GM23338 (cell line): ENCODE measurements at regions not wholly inside any gene's neighbourhood (a gene's known extent, or its start where the extent isn't known, plus 50 kb on each side); places are given as distances from the start of the nearest gene placed in this dataset.
A peak's percentile ranks its signal among the peaks of the same experiment; 100 is the strongest.

ENCODE experiments used
- ATAC-seq: fragments of 200-7000 bp; cut with Tn5 transposase; 3 replicates; pipeline ENCODE4 v1.9.1; 2020
- DNase-seq: peaks from one replicate; pipeline ENCODE4 v3.0.0-alpha.2; 2015; ENCODE audit warnings: low spot score
- H2AFZ ChIP-seq: fragments of 200-600 bp; sonication (generic); 2 replicates; pipeline ENCODE4 v1.8.0; 2016; ENCODE audit warnings: antibody characterized with exemption, mild to moderate bottlenecking, moderate library complexity
- H3F3A ChIP-seq: fragments of 200-600 bp; sonication (generic); replicated peaks from 2 replicates; pipeline ENCODE4 v1.8.0; 2017; ENCODE audit warnings: antibody characterized with exemption, mixed run types, low read depth
- H3K27ac ChIP-seq: fragments of 200-600 bp; sonication (generic); 2 replicates; pipeline ENCODE4 v1.6.1; 2016; ENCODE audit warnings: low read depth
- H3K27me3 ChIP-seq: fragments of 200-600 bp; sonication (generic); 2 replicates; pipeline ENCODE4 v1.8.0; 2016; ENCODE audit warnings: mild to moderate bottlenecking, mixed run types, moderate library complexity; ENCODE audit not compliant: insufficient read depth
- H3K36me3 ChIP-seq: fragments of 200-600 bp; sonication (generic); 2 replicates; pipeline ENCODE4 v1.8.0; 2016; ENCODE audit warnings: mild to moderate bottlenecking; ENCODE audit not compliant: insufficient read depth
- H3K4me1 ChIP-seq: fragments of 200-600 bp; sonication (generic); 2 replicates; pipeline ENCODE4 v1.8.0; 2016; ENCODE audit warnings: mild to moderate bottlenecking, moderate library complexity; ENCODE audit not compliant: insufficient read depth
- H3K4me2 ChIP-seq: fragments of 200-600 bp; sonication (generic); 2 replicates; pipeline ENCODE4 v1.7.1; 2017; ENCODE audit warnings: mixed run types
- H3K4me3 ChIP-seq: fragments of 200-600 bp; sonication (generic); 2 replicates; pipeline ENCODE4 v1.6.1; 2016; ENCODE audit warnings: mixed run types
- H3K79me2 ChIP-seq: fragments of 200-600 bp; sonication (generic); replicated peaks from 2 replicates; pipeline ENCODE4 v1.8.0; 2017; ENCODE audit warnings: mild to moderate bottlenecking; ENCODE audit not compliant: insufficient read depth
- H3K9me2 ChIP-seq: fragments of 200-600 bp; sonication (generic); 2 replicates; pipeline ENCODE4 v1.8.0; 2017; ENCODE audit not compliant: insufficient read depth
- H4K20me1 ChIP-seq: fragments of 200-600 bp; sonication (generic); replicated peaks from 2 replicates; pipeline ENCODE4 v1.8.0; 2017; ENCODE audit warnings: mild to moderate bottlenecking; ENCODE audit not compliant: insufficient read depth
- H3K27ac Mint-ChIP-seq: 2 replicates; pipeline ENCODE4 v1.8.0; 2020; ENCODE audit warnings: inconsistent platforms, mild to moderate bottlenecking, moderate library complexity, mixed read lengths
- H3K27me3 Mint-ChIP-seq: 3 replicates; pipeline ENCODE4 v1.8.0; 2022; ENCODE audit warnings: low read depth, mild to moderate bottlenecking, moderate library complexity, mixed read lengths, inconsistent platforms; ENCODE audit not compliant: insufficient read depth, poor library complexity
- H3K36me3 Mint-ChIP-seq: 3 replicates; pipeline ENCODE4 v1.8.0; 2021; ENCODE audit warnings: low read depth, mild to moderate bottlenecking, inconsistent platforms, moderate library complexity, mixed read lengths
- H3K4me1 Mint-ChIP-seq: 3 replicates; pipeline ENCODE4 v1.8.0; 2020; ENCODE audit warnings: mild to moderate bottlenecking, inconsistent platforms, mixed read lengths
- H3K4me3 Mint-ChIP-seq: 3 replicates; pipeline ENCODE4 v1.8.0; 2021; ENCODE audit warnings: moderate library complexity, mild to moderate bottlenecking, inconsistent platforms, mixed read lengths
- H3K9me3 Mint-ChIP-seq: 3 replicates; pipeline ENCODE4 v1.8.0; 2020; ENCODE audit warnings: moderate library complexity, mild to moderate bottlenecking, inconsistent platforms, mixed read lengths
- CTCF ChIP-seq, 2 experiments: fragments of 200-600 bp in 1 of 2; sonication (generic) in 1 of 2; conservative IDR thresholded peaks; 2 replicates each; pipeline versions ENCODE4 v1.5.1 to v1.6.1; 2016 to 2017; ENCODE audit warnings: antibody characterized with exemption in 2 of 2, low read depth in 2 of 2, mild to moderate bottlenecking in 2 of 2, moderate library complexity in 1 of 2
- ETS1 ChIP-seq: IDR thresholded peaks from 2 replicates; pipeline ENCODE4 v1.6.1; 2016; ENCODE audit warnings: antibody characterized with exemption
- EZH2 ChIP-seq: fragments of 200-600 bp; sonication (generic); IDR thresholded peaks from one replicate; pipeline ENCODE4 v1.8.0; 2017; ENCODE audit warnings: antibody characterized with exemption, mild to moderate bottlenecking, low read depth; ENCODE audit not compliant: unreplicated experiment
- JUNB ChIP-seq: IDR thresholded peaks from one replicate; pipeline ENCODE4 v1.6.1; 2016; ENCODE audit warnings: antibody characterized with exemption; ENCODE audit not compliant: unreplicated experiment
- POLR2AphosphoS5 ChIP-seq: IDR thresholded peaks from 2 replicates; pipeline ENCODE4 v1.6.1; 2016; ENCODE audit warnings: antibody characterized with exemption, low read depth
- ZNF114 ChIP-seq: fragments of 250-450 bp; sonication (Bioruptor Pico); IDR thresholded peaks from 2 replicates; pipeline ENCODE4 v1.5.0; 2020; ENCODE audit warnings: mild to moderate bottlenecking, moderate library complexity
- ZNF462 ChIP-seq: fragments of 250-450 bp; sonication (Bioruptor Pico); IDR thresholded peaks from 2 replicates; pipeline ENCODE4 v1.5.0; 2020; ENCODE audit warnings: mild to moderate bottlenecking, moderate library complexity
- TF ChIP-seq, protein P1 (sequence below): IDR thresholded peaks from one replicate; pipeline ENCODE4 v1.6.1; 2018; ENCODE audit warnings: antibody characterized with exemption; ENCODE audit not compliant: unreplicated experiment

GRCh38 chr20:18956890-18957289 lies 143.3 kb downstream of the SCP2D1 start:
- DNase-seq: no peak
- Histone ChIP-seq H3K4me2 (no peak overlapping the region; the same call in 1 of the 2 replicates), H4K20me1 (no peaks in the 10 kb centered on the region), H3K36me3 (no peaks in the 10 kb centered on the region), H3K4me3 (no peak overlapping the region), H3K9me2 (peaks cover 10% of the 10 kb centered on the region), H3F3A (no peaks in the 10 kb centered on the region), H3K27ac (no peak overlapping the region), H3K4me1 (peaks cover 8% of the 10 kb centered on the region; the same call in 1 of the 2 replicates), H2AFZ (peak overlapping the region; percentile 57; the same call in 1 of the 2 replicates), H3K27me3 (no peaks in the 10 kb centered on the region), H3K79me2 (no peaks in the 10 kb centered on the region)
- no peak for TF ChIP-seq ETS1
- TF ChIP-seq, protein P1, sequence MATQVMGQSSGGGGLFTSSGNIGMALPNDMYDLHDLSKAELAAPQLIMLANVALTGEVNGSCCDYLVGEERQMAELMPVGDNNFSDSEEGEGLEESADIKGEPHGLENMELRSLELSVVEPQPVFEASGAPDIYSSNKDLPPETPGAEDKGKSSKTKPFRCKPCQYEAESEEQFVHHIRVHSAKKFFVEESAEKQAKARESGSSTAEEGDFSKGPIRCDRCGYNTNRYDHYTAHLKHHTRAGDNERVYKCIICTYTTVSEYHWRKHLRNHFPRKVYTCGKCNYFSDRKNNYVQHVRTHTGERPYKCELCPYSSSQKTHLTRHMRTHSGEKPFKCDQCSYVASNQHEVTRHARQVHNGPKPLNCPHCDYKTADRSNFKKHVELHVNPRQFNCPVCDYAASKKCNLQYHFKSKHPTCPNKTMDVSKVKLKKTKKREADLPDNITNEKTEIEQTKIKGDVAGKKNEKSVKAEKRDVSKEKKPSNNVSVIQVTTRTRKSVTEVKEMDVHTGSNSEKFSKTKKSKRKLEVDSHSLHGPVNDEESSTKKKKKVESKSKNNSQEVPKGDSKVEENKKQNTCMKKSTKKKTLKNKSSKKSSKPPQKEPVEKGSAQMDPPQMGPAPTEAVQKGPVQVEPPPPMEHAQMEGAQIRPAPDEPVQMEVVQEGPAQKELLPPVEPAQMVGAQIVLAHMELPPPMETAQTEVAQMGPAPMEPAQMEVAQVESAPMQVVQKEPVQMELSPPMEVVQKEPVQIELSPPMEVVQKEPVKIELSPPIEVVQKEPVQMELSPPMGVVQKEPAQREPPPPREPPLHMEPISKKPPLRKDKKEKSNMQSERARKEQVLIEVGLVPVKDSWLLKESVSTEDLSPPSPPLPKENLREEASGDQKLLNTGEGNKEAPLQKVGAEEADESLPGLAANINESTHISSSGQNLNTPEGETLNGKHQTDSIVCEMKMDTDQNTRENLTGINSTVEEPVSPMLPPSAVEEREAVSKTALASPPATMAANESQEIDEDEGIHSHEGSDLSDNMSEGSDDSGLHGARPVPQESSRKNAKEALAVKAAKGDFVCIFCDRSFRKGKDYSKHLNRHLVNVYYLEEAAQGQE: no peak
- TF ChIP-seq CTCF (conservative IDR thresholded peaks at IDR 0.05; ENCODE audit: low read depth in 2 of 2): no peak
- no peak for TF ChIP-seq JUNB
- TF ChIP-seq EZH2: no peak
- no peak for TF ChIP-seq ZNF462 (CRISPR knock-in tag)
- TF ChIP-seq POLR2AphosphoS5: no peak
- TF ChIP-seq ZNF114 (CRISPR knock-in tag): no peak
- H3K27me3 Mint-ChIP-seq: peaks cover 6% of the 10 kb centered on the region
- no peak for ATAC-seq
- H3K27ac Mint-ChIP-seq: no peak overlapping the region
- no peaks in the 10 kb centered on the region for H3K36me3 Mint-ChIP-seq
- peaks cover 15% of the 10 kb centered on the region for H3K4me1 Mint-ChIP-seq
- no peak overlapping the region for H3K4me3 Mint-ChIP-seq
- H3K9me3 Mint-ChIP-seq: no peaks in the 10 kb centered on the region
